ENCODE measurements at regions not wholly inside any gene's neighbourhood (a gene's known extent, or its start where the extent isn't known, plus 50 kb on each side); places are given as distances from the start of the nearest gene placed in this dataset.
"Not testable (repeated sequence)": the region's sequence is repeated elsewhere in the genome, so short reads cannot be mapped to it uniquely, and the experiment has no call there.

- TF ChIP-seq CTCF (IDR thresholded peaks at IDR 0.05) = no peak
- H3K4me1 Mint-ChIP-seq (ENCODE audit: low read depth) = peaks cover 20% of the 10 kb centered on the region
- no peak overlapping the region for H3K4me3 Mint-ChIP-seq
- no peaks in the 10 kb centered on the region for H3K36me3 Mint-ChIP-seq (ENCODE audit: low read depth)
- no peak for DNase-seq
- H3K27ac Mint-ChIP-seq = no peak overlapping the region
- H3K9me3 Mint-ChIP-seq = no peaks in the 10 kb centered on the region
- no peaks in the 10 kb centered on the region; the same call in none of the 2 replicates for H3K27me3 Mint-ChIP-seq (ENCODE audit: insufficient read depth)
Measured at GRCh38 chr5:102625468-102625867, 126.7 kb upstream of the SLCO6A1 start.

- no peak for DNase-seq
- no peaks in the 10 kb centered on the region; the same call in none of the 2 replicates for H3K27me3 Mint-ChIP-seq (ENCODE audit: insufficient read depth)
- TF ChIP-seq CTCF (IDR thresholded peaks at IDR 0.05) = no peak
- peaks cover 20% of the 10 kb centered on the region for H3K4me1 Mint-ChIP-seq (ENCODE audit: low read depth)
- H3K36me3 Mint-ChIP-seq (ENCODE audit: low read depth) = no peaks in the 10 kb centered on the region
- no peak overlapping the region for H3K4me3 Mint-ChIP-seq
- no peak overlapping the region for H3K27ac Mint-ChIP-seq
- no peaks in the 10 kb centered on the region for H3K9me3 Mint-ChIP-seq
Measured at GRCh38 chr5:102625928-102626327, 127.1 kb upstream of the SLCO6A1 start.

GRCh38 chr5:102627315-102627714 is 127.8 kb upstream of the PAM start:
- H3K27ac Mint-ChIP-seq = no peak overlapping the region
- H3K4me1 Mint-ChIP-seq (ENCODE audit: low read depth) = peaks cover 20% of the 10 kb centered on the region
- H3K36me3 Mint-ChIP-seq (ENCODE audit: low read depth) = no peaks in the 10 kb centered on the region
- H3K9me3 Mint-ChIP-seq = no peaks in the 10 kb centered on the region; the same call in 1 of the 2 replicates
- no peaks in the 10 kb centered on the region; the same call in none of the 2 replicates for H3K27me3 Mint-ChIP-seq (ENCODE audit: insufficient read depth)
- no peak for TF ChIP-seq CTCF (IDR thresholded peaks at IDR 0.05)
- no peak overlapping the region for H3K4me3 Mint-ChIP-seq
- peak; percentile 33 for DNase-seq

GRCh38 chr5:102628441-102629175 is 126.5 kb upstream of the PAM start:
- H3K4me1 Mint-ChIP-seq (ENCODE audit: low read depth) = peaks cover 20% of the 10 kb centered on the region
- H3K36me3 Mint-ChIP-seq (ENCODE audit: low read depth) = no peaks in the 10 kb centered on the region
- H3K4me3 Mint-ChIP-seq = no peak overlapping the region; the same call in 1 of the 2 replicates
- DNase-seq = peak; percentile 23
- no peaks in the 10 kb centered on the region; the same call in 1 of the 2 replicates for H3K27me3 Mint-ChIP-seq (ENCODE audit: insufficient read depth)
- H3K27ac Mint-ChIP-seq = no peak overlapping the region; the same call in 1 of the 2 replicates
- no peaks in the 10 kb centered on the region; the same call in 1 of the 2 replicates for H3K9me3 Mint-ChIP-seq
- TF ChIP-seq CTCF (IDR thresholded peaks at IDR 0.05) = no peak

- no peaks in the 10 kb centered on the region for H3K36me3 Mint-ChIP-seq (ENCODE audit: low read depth)
- no peak for TF ChIP-seq CTCF (IDR thresholded peaks at IDR 0.05)
- no peaks in the 10 kb centered on the region; the same call in 1 of the 2 replicates for H3K9me3 Mint-ChIP-seq
- no peak for DNase-seq
- H3K4me1 Mint-ChIP-seq (ENCODE audit: low read depth) = peaks cover 20% of the 10 kb centered on the region
- H3K27me3 Mint-ChIP-seq (ENCODE audit: insufficient read depth) = no peaks in the 10 kb centered on the region; the same call in 1 of the 2 replicates
- no peak overlapping the region for H3K27ac Mint-ChIP-seq
- H3K4me3 Mint-ChIP-seq = no peak overlapping the region
Measured at GRCh38 chr5:102629827-102630605, 125.1 kb upstream of the PAM start.

GRCh38 chr5:102635399-102635798 is 119.7 kb upstream of the PAM start:
- not testable (repeated sequence) for H3K4me3 Mint-ChIP-seq; H3K9me3 Mint-ChIP-seq; DNase-seq; H3K27me3 Mint-ChIP-seq (ENCODE audit: insufficient read depth); H3K36me3 Mint-ChIP-seq (ENCODE audit: low read depth); H3K27ac Mint-ChIP-seq; H3K4me1 Mint-ChIP-seq (ENCODE audit: low read depth)
